Caco-2 (cell line): ENCODE measurements at regions not wholly inside any gene's neighbourhood (a gene's known extent, or its start where the extent isn't known, plus 50 kb on each side); places are given as distances from the start of the nearest gene placed in this dataset.

ENCODE experiments used
- BruUV-seq: library from RNA; stranded (reverse); fragments of 400-500 nt; replicated peaks from 2 replicates; lab custom pipeline; 2021; lab: Mats Ljungman, UMichigan
- CTCF ChIA-PET: fragments of 300-600 bp; sonication (Branson Sonifier 250); formaldehyde crosslinking; loops from one replicate; lab custom pipeline; 2022; ENCODE audit warnings: antibody characterized with exemption; lab: Charles Lee
- POLR2A ChIA-PET: fragments of 300-600 bp; sonication (Branson Sonifier 250); formaldehyde crosslinking; loops from one replicate; lab custom pipeline; 2022; ENCODE audit warnings: antibody characterized with exemption; lab: Charles Lee
- DNase-seq, 2 experiments: peaks; one replicate each; pipeline versions ENCODE4 v3.0.0 to v3.0.0-alpha.2; 2020 to 2022
- H3K27me3 ChIP-seq: replicated peaks from 2 replicates; pipeline ENCODE4 v1.6.0; 2011; ENCODE audit warnings: low read length; ENCODE audit not compliant: control insufficient read depth, insufficient read depth
- H3K36me3 ChIP-seq: 2 replicates; pipeline ENCODE4 v1.5.1; 2011; ENCODE audit warnings: low read length; ENCODE audit not compliant: control insufficient read depth, insufficient read depth
- H3K4me1 ChIP-seq: fragments of 250-450 bp; sonication (Bioruptor Pico); 2 replicates; pipeline ENCODE4 v1.5.1; 2020; ENCODE audit warnings: mild to moderate bottlenecking
- H3K4me3 ChIP-seq: 2 replicates; pipeline ENCODE4 v1.5.1; 2011; ENCODE audit warnings: low read depth, mild to moderate bottlenecking, control low read depth, low read length
- H3K9me3 ChIP-seq: fragments of 250-450 bp; sonication (Bioruptor Pico); 2 replicates; pipeline ENCODE4 v1.5.1; 2020; ENCODE audit warnings: mild to moderate bottlenecking, moderate library complexity
- H3K27ac Mint-ChIP-seq: one replicate; pipeline ENCODE4 v1.8.0; 2022; ENCODE audit warnings: mixed read lengths; ENCODE audit not compliant: unreplicated experiment
- H3K27me3 Mint-ChIP-seq: one replicate; pipeline ENCODE4 v1.8.0; 2022; ENCODE audit warnings: mixed read lengths; ENCODE audit not compliant: insufficient read depth, unreplicated experiment
- H3K36me3 Mint-ChIP-seq: one replicate; pipeline ENCODE4 v1.8.0; 2022; ENCODE audit warnings: mild to moderate bottlenecking, mixed read lengths; ENCODE audit not compliant: insufficient read depth, unreplicated experiment
- H3K4me1 Mint-ChIP-seq: one replicate; pipeline ENCODE4 v1.8.0; 2022; ENCODE audit warnings: low read depth, mixed read lengths; ENCODE audit not compliant: unreplicated experiment
- H3K4me3 Mint-ChIP-seq: one replicate; pipeline ENCODE4 v1.8.0; 2022; ENCODE audit warnings: mild to moderate bottlenecking, moderate library complexity, mixed read lengths; ENCODE audit not compliant: unreplicated experiment
- H3K9me3 Mint-ChIP-seq: one replicate; pipeline ENCODE4 v1.8.0; 2022; ENCODE audit warnings: mixed read lengths; ENCODE audit not compliant: unreplicated experiment
- CTCF ChIP-seq, 2 experiments: fragments of 200-600 bp in 1 of 2; IDR thresholded peaks; 1 replicate in 1 of 2; 2 replicates in 1 of 2; pipeline versions ENCODE4 v1.5.1 to v1.8.0; 2011 to 2022; ENCODE audit warnings: antibody characterized with exemption in 1 of 2, control low read depth in 1 of 2, inconsistent platforms in 1 of 2, low read depth in 1 of 2, low read length in 1 of 2, mild to moderate bottlenecking in 1 of 2, moderate library complexity in 1 of 2; ENCODE audit not compliant: insufficient read depth in 1 of 2, severe bottlenecking in 1 of 2, unreplicated experiment in 1 of 2
- intact Hi-C: fragments of 100-400 bp; cut with micrococcal nuclease; formaldehyde crosslinking; loops from one replicate; pipeline ENCODE4 v1.10.0; 2022; ENCODE audit not compliant: unreplicated experiment

- Mint-ChIP-seq H3K4me1 (peaks cover 5% of the 10 kb centered on the region), H3K27me3 (no peaks in the 10 kb centered on the region), H3K27ac (no peak overlapping the region), H3K4me3 (no peak overlapping the region), H3K36me3 (no peaks in the 10 kb centered on the region), H3K9me3 (peaks cover 32% of the 10 kb centered on the region)
- Histone ChIP-seq H3K4me3 (no peak overlapping the region), H3K27me3 (no peaks in the 10 kb centered on the region), H3K9me3 (no peaks in the 10 kb centered on the region), H3K4me1 (no peaks in the 10 kb centered on the region), H3K36me3 (no peaks in the 10 kb centered on the region)
- ChIA-PET POLR2A (no interaction called here), CTCF (no interaction called here)
- no peak for TF ChIP-seq CTCF (IDR thresholded peaks at IDR 0.05; ENCODE audit: insufficient read depth in 1 of 2, low read depth in 1 of 2, low read length in 1 of 2, severe bottlenecking in 1 of 2, unreplicated experiment in 1 of 2)
- BruUV-seq, result no TSS peak
- no peak for DNase-seq
- intact Hi-C loops, result no loop called here
Observed at GRCh38 chr5:68093455-68094159, 121.9 kb upstream of the PIK3R1 start.

GRCh38 chr5:68088302-68088701 is 127.3 kb upstream of the PIK3R1 start:
- no peak for DNase-seq
- Histone ChIP-seq H3K36me3 (no peaks in the 10 kb centered on the region), H3K27me3 (no peaks in the 10 kb centered on the region), H3K9me3 (no peaks in the 10 kb centered on the region), H3K4me1 (no peaks in the 10 kb centered on the region), H3K4me3 (no peak overlapping the region)
- Mint-ChIP-seq H3K27ac (no peak overlapping the region), H3K9me3 (peaks cover 21% of the 10 kb centered on the region), H3K36me3 (no peaks in the 10 kb centered on the region), H3K27me3 (no peaks in the 10 kb centered on the region), H3K4me3 (no peak overlapping the region), H3K4me1 (peaks cover 6% of the 10 kb centered on the region)
- intact Hi-C loops, result no loop called here
- CTCF ChIA-PET, result no interaction called here
- no TSS peak for BruUV-seq
- TF ChIP-seq CTCF (IDR thresholded peaks at IDR 0.05; ENCODE audit: insufficient read depth in 1 of 2, low read depth in 1 of 2, low read length in 1 of 2, severe bottlenecking in 1 of 2, unreplicated experiment in 1 of 2), result no peak
- POLR2A ChIA-PET, result no interaction called here

- no peak for TF ChIP-seq CTCF (IDR thresholded peaks at IDR 0.05; ENCODE audit: insufficient read depth in 1 of 2, low read depth in 1 of 2, low read length in 1 of 2, severe bottlenecking in 1 of 2, unreplicated experiment in 1 of 2)
- Histone ChIP-seq H3K4me1 (no peaks in the 10 kb centered on the region), H3K27me3 (no peaks in the 10 kb centered on the region), H3K36me3 (no peaks in the 10 kb centered on the region), H3K9me3 (no peaks in the 10 kb centered on the region), H3K4me3 (no peak overlapping the region)
- ChIA-PET CTCF (no interaction called here), POLR2A (no interaction called here)
- H3K27me3 Mint-ChIP-seq, result no peaks in the 10 kb centered on the region
- H3K9me3 Mint-ChIP-seq, result peaks cover 21% of the 10 kb centered on the region
- intact Hi-C loops, result no loop called here
- DNase-seq, result no peak
- no peaks in the 10 kb centered on the region for H3K36me3 Mint-ChIP-seq
- H3K4me1 Mint-ChIP-seq, result peaks cover 6% of the 10 kb centered on the region
- no TSS peak for BruUV-seq
- no peak overlapping the region for H3K27ac Mint-ChIP-seq
- no peak overlapping the region for H3K4me3 Mint-ChIP-seq
Observed at GRCh38 chr5:68087866-68088265, 127.7 kb upstream of the PIK3R1 start.
